ENCODE measurements at regions not wholly inside any gene's neighbourhood (a gene's known extent, or its start where the extent isn't known, plus 50 kb on each side); places are given as distances from the start of the nearest gene placed in this dataset.

DNA sequence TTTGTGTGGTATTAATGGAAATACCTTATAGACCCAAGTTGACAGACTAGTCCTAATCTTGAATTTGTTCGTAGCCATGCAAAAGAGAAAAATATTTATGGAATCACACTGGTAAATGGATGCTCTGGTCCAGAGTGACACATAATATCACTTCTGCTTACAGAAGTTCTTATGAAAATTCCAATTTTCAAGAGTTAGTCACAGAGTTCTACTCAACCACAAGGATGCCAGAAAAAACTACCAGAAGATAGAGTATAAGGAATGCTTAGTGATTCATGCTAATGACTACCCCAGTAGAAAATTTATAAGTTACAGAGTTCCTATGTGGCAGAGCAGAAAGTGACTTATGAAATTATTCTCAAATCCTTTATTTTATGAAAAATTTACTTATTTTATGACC lies 1384.8 kb downstream of the FAM133A start:
- TF ChIP-seq CTCF (IDR thresholded peaks at IDR 0.05; ENCODE audit: low read depth, low read length) (no peak), MYC (IDR thresholded peaks at IDR 0.05; ENCODE audit: low read depth, low read length) (no peak)
- no peak overlapping the region for H3K4me3 ChIP-seq (ENCODE audit: low read depth, low read length)
- no peak for DNase-seq (ENCODE audit: low read depth)

DNA sequence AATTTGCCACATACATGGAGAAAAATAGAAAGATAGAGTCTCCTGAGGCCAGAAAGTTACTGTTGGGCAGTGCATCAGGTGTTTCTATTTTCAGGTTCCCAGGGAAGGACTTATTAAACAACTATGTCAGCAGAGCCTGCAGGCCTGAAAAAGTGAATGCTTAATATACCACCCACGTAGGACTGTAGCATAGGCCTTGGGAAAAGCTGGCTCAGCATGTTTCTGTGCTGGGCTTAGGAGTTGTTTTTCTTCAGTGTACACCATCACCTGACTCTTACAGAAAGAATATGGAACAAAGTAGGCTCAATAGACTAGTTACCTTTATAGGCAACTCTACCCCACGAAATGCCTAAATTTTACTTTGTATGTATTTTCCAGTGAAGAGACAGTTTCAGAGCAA lies 1385.9 kb downstream of the FAM133A start:
- TF ChIP-seq, protein P1, sequence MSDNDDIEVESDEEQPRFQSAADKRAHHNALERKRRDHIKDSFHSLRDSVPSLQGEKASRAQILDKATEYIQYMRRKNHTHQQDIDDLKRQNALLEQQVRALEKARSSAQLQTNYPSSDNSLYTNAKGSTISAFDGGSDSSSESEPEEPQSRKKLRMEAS (IDR thresholded peaks at IDR 0.05; ENCODE audit: low read depth, low read length) = no peak
- TF ChIP-seq POLR2A (IDR thresholded peaks at IDR 0.05; ENCODE audit: extremely low read depth, insufficient read length) = no peak
- TF ChIP-seq CTCF (IDR thresholded peaks at IDR 0.05; ENCODE audit: low read depth, low read length) = no peak
- no peak for TF ChIP-seq MYC (IDR thresholded peaks at IDR 0.05; ENCODE audit: low read depth, low read length)
- DNase-seq (ENCODE audit: low read depth) = no peak
- H3K4me3 ChIP-seq (ENCODE audit: low read depth, low read length) = no peak overlapping the region

- H3K4me3 ChIP-seq (ENCODE audit: low read depth, low read length) = no peak overlapping the region
- TF ChIP-seq POLR2A (IDR thresholded peaks at IDR 0.05; ENCODE audit: extremely low read depth, insufficient read length) (no peak), MYC (IDR thresholded peaks at IDR 0.05; ENCODE audit: low read depth, low read length) (no peak), CTCF (IDR thresholded peaks at IDR 0.05; ENCODE audit: low read depth, low read length) (no peak)
- TF ChIP-seq, protein P1 (IDR thresholded peaks at IDR 0.05; ENCODE audit: low read depth, low read length) = no peak
- no peak for DNase-seq (ENCODE audit: low read depth)
Measured at GRCh38 chrX:95063554-95063953, 1389.5 kb downstream of the FAM133A start.

DNA sequence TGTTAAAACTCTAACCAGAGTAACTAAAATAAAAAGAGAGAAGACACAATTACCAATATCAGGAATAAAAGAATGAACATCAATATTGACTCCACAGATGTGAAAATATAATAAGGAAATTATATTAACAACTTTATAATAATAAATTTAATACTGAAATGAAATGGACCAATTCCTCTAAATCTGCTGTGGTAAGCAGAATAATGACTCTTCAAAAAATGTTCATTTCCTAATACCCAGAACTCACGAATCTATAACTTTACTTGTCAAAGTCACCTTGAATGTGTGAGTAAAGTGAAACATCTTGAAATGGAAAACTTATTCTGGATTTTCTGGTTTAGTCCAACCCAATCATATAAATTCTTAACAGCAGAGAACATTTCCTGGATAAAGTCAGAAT lies 1391.1 kb downstream of the FAM133A start:
- no peak for TF ChIP-seq POLR2A (IDR thresholded peaks at IDR 0.05; ENCODE audit: extremely low read depth, insufficient read length)
- TF ChIP-seq CTCF (IDR thresholded peaks at IDR 0.05; ENCODE audit: low read depth, low read length) = no peak
- TF ChIP-seq, protein P1 (IDR thresholded peaks at IDR 0.05; ENCODE audit: low read depth, low read length) = no peak
- TF ChIP-seq MYC (IDR thresholded peaks at IDR 0.05; ENCODE audit: low read depth, low read length) = no peak
- no peak for DNase-seq (ENCODE audit: low read depth)

DNA sequence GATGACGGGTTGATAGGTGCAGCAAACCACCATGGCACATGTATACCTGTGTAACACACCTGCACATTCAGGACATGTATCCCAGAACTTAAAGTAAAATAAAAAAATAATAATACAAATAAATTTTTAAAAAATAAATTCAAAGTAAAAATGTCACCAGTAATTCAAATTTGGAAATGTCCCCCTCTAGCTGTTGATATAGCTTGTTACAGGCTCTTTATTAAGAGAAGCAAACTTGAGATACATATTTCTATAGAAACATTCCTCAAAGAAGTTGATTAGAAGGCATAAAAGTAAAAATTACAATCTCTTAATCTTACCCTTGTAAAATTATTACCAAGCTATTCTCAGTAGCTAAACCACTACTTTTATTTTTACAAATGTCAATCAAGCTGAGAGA lies 1397.0 kb downstream of the FAM133A start:
- no peak for DNase-seq (ENCODE audit: low read depth)
- no peak overlapping the region for H3K4me3 ChIP-seq (ENCODE audit: low read depth, low read length)
- TF ChIP-seq, protein P1 (IDR thresholded peaks at IDR 0.05; ENCODE audit: low read depth, low read length) = no peak
- no peak for TF ChIP-seq CTCF (IDR thresholded peaks at IDR 0.05; ENCODE audit: low read depth, low read length)
- TF ChIP-seq POLR2A (IDR thresholded peaks at IDR 0.05; ENCODE audit: extremely low read depth, insufficient read length) = no peak
- TF ChIP-seq MYC (IDR thresholded peaks at IDR 0.05; ENCODE audit: low read depth, low read length) = no peak

More for the DNA sequence above, 1391.1 kb downstream of the FAM133A start:
- no peak overlapping the region for H3K4me3 ChIP-seq (ENCODE audit: low read depth, low read length)

GRCh38 chrX:95071621-95072020 lies 1397.6 kb downstream of the FAM133A start:
- no peak for TF ChIP-seq MYC (IDR thresholded peaks at IDR 0.05; ENCODE audit: low read depth, low read length)
- TF ChIP-seq, protein P1 (IDR thresholded peaks at IDR 0.05; ENCODE audit: low read depth, low read length) = no peak
- no peak for TF ChIP-seq CTCF (IDR thresholded peaks at IDR 0.05; ENCODE audit: low read depth, low read length)
- no peak for TF ChIP-seq POLR2A (IDR thresholded peaks at IDR 0.05; ENCODE audit: extremely low read depth, insufficient read length)
- no peak for DNase-seq (ENCODE audit: low read depth)
- no peak overlapping the region for H3K4me3 ChIP-seq (ENCODE audit: low read depth, low read length)
